ENCODE measurements at regions not wholly inside any gene's neighbourhood (a gene's known extent, or its start where the extent isn't known, plus 50 kb on each side); places are given as distances from the start of the nearest gene placed in this dataset.
"Not testable (repeated sequence)": the region's sequence is repeated elsewhere in the genome, so short reads cannot be mapped to it uniquely, and the experiment has no call there.

DNA sequence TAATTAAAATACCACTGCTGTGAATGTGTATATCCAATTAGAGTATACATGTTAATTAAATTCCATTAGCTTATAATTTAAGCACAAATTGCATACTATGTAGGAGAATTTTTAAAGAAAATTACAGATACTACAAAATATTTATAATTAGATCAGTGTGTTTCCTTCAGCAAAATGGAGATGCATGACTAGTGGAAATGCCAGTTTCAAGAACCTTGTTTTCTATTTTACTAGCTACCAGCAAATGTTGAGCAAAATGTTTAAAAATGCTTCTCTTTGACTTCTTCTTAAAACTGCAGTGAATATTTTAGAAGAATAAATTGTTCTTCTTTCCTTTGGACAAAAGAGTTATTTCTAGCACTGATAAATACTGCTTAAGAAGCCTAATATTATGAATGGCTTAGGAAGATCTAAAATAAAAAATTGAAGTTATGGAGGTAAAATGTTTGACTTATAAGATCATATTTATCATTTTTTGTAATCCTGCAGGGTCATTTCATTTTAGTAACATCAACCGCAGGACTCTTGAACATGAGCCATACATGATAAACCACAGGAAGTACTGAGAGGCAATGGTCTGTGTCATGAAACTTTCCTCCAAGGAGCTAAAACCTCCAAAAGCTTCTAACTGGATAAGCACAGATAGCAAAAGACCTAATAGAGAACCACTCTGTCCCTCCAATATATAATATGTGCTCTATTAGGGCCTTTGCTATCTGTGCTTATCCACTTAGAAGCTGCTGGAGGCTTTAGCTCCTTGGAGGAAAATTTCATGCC lies 1066.0 kb upstream of the CELF2 start:
- H3K4me3 Mint-ChIP-seq, result no peak overlapping the region
- H3K9me3 Mint-ChIP-seq, result no peaks in the 10 kb centered on the region
- no peaks in the 10 kb centered on the region for H3K4me1 Mint-ChIP-seq
- no peak for ATAC-seq (replicated peaks)
- no peaks in the 10 kb centered on the region for H3K36me3 Mint-ChIP-seq (ENCODE audit: low read depth)
- peaks cover 6% of the 10 kb centered on the region for H3K27me3 Mint-ChIP-seq
- no peak overlapping the region for H3K27ac Mint-ChIP-seq

DNA sequence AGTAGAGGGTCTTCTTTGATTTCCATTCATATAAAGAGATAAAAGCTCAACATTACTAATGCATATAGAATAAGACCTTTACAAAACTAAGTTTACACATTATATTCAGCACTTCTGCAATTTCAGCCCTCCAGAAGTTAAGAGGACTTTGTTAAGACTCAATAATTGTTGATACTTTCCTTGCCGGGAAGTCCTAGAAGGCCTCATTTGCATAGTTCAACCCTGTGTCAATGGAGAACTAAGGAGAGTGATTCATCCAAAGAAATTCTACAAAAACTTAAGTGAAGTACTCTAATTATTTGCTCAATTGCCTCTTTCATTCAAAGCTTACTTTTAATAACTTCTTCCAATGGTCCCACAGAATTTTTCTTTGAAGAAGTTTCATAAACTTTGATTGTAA lies 1060.3 kb upstream of the CELF2 start:
- ATAC-seq (replicated peaks), result no peak
- Mint-ChIP-seq H3K27ac (no peak overlapping the region), H3K9me3 (no peaks in the 10 kb centered on the region), H3K36me3 (ENCODE audit: low read depth) (no peaks in the 10 kb centered on the region), H3K27me3 (peaks cover 9% of the 10 kb centered on the region), H3K4me3 (no peak overlapping the region), H3K4me1 (no peaks in the 10 kb centered on the region)

DNA sequence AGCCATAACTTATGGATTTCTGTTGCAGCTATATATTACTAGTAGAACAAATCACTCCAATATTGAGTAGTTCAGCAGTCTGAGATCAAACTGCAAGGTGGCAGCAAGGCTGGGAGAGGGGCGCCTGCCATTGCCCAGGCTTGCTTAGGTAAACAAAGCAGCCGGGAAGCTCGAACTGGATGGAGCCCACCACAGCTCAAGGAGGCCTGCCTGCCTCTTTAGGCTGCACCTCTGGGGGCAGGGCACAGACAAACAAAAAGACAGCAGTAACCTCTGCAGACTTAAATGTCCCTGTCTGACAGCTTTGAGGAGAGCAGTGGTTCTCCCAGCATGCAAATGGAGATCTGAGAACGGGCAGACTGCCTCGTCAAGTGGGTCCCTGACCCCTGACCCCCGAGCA lies 1059.8 kb upstream of the CELF2 start:
- H3K36me3 Mint-ChIP-seq (ENCODE audit: low read depth); H3K9me3 Mint-ChIP-seq; H3K4me3 Mint-ChIP-seq; H3K27ac Mint-ChIP-seq; ATAC-seq (replicated peaks); H3K4me1 Mint-ChIP-seq; H3K27me3 Mint-ChIP-seq: not testable (repeated sequence)

DNA sequence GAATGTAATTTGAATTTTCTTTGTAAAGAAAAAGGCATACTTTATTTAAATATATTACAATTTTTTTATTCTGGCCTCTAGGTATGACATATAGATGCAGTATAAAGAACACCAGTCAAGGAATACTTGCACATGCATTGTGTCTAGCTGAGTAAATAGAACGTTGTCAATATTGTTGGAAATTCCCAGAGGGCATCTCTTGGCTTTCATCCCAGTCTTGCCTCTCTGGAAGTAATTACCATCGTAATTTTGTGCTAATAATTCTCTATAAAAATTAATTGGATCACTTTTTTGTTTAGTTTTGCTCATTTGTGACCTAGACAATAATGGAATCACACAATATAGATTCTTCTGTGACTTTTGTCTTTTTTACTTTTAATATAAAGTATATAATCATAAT lies 1052.3 kb upstream of the CELF2 start:
- Mint-ChIP-seq H3K4me1 (no peaks in the 10 kb centered on the region), H3K27me3 (peaks cover 4% of the 10 kb centered on the region), H3K27ac (no peak overlapping the region), H3K9me3 (no peaks in the 10 kb centered on the region), H3K36me3 (ENCODE audit: low read depth) (no peaks in the 10 kb centered on the region), H3K4me3 (no peak overlapping the region)
- no peak for ATAC-seq (replicated peaks)

DNA sequence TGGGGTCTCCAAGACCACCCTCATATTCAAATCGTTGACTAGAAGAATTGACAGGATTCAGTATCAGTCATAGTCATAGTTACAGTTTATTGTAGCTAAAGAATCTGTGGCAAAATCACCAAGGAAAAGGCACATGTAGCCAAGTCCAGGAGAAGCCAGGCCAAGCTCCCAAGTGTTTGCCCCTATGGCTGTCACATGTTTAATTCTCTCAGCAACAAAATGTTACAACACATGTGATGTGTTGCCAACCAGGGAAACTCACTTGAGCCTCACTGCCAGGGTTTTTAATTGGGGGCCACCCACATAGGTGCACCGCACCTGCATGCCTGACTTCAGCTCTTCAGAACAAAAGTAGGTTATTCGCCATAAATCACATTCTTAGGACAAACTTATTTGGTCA lies 1030.9 kb upstream of the CELF2 start:
- ATAC-seq (replicated peaks), result no peak
- Mint-ChIP-seq H3K4me3 (no peak overlapping the region), H3K4me1 (no peaks in the 10 kb centered on the region), H3K27ac (no peak overlapping the region), H3K36me3 (ENCODE audit: low read depth) (no peaks in the 10 kb centered on the region), H3K27me3 (peaks cover 11% of the 10 kb centered on the region), H3K9me3 (peaks cover 14% of the 10 kb centered on the region)

DNA sequence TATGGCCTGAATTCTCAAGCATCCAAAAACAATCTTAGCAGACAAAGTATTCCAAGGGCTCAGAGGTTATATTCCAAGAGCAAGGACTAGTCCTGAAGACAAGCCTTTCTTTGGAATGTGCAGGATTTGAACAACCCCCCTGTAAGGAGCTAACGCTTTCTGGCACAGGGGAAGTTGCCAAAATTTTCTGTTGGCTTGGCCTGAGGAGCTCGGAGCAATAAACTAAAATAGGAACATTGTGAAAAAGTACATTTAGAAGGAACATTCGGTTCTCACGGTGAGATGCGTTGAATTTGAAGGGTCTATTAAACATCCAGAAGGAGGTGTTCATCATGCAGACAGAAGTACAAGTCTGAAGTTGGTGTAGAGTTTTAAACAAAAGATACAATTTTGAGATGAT lies 1030.5 kb upstream of the CELF2 start:
- peaks cover 11% of the 10 kb centered on the region for H3K27me3 Mint-ChIP-seq
- peaks cover 14% of the 10 kb centered on the region for H3K9me3 Mint-ChIP-seq
- ATAC-seq (replicated peaks), result no peak
- H3K4me3 Mint-ChIP-seq, result no peak overlapping the region
- H3K4me1 Mint-ChIP-seq, result no peaks in the 10 kb centered on the region
- no peaks in the 10 kb centered on the region for H3K36me3 Mint-ChIP-seq (ENCODE audit: low read depth)
- no peak overlapping the region for H3K27ac Mint-ChIP-seq

DNA sequence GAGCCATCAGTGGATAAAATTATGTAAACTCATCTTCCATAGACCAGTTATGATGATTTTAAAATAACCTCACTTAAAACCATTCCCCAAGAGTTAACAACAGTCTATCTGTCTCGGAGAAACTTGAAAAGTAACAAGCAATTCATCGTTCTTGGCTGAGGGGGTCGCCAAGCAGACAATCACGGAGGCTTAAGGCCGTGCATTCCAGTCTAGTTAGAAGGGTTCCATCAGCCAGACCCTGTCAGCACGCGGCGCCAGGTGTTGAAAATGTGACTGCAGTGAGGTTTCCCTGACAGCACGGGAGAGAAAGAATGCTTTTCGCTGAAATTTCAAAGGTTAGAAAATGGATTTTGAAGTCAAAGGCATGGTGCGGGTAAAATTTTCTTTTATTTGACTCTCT lies 1025.0 kb upstream of the CELF2 start:
- no peaks in the 10 kb centered on the region for H3K4me1 Mint-ChIP-seq
- H3K4me3 Mint-ChIP-seq, result no peak overlapping the region
- no peak overlapping the region for H3K27ac Mint-ChIP-seq
- no peak for ATAC-seq (replicated peaks)
- H3K27me3 Mint-ChIP-seq, result peaks cover 6% of the 10 kb centered on the region
- H3K9me3 Mint-ChIP-seq, result no peaks in the 10 kb centered on the region
- no peaks in the 10 kb centered on the region for H3K36me3 Mint-ChIP-seq (ENCODE audit: low read depth)

DNA sequence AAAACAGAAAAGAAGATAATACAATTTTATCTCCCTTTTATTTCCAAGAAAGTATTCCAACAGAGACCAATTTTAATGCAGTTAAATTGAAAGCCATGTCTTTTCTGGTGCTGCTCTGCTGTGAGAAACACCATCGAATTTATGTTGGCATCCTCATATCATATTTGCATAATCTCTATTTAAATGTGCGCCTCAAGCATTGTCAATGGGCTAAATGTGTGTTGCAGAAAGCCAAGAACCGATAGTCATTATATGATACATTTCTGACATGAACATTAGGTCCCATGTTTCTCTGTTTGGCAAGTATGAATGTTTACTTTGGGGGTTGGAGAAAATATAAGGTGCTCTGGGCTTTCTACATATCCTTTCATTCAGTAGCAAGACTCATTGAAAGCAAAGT lies 1023.5 kb upstream of the CELF2 start:
- Mint-ChIP-seq H3K4me3 (no peak overlapping the region), H3K9me3 (no peaks in the 10 kb centered on the region), H3K27ac (no peak overlapping the region), H3K4me1 (no peaks in the 10 kb centered on the region), H3K27me3 (peaks cover 6% of the 10 kb centered on the region), H3K36me3 (ENCODE audit: low read depth) (no peaks in the 10 kb centered on the region)
- no peak for ATAC-seq (replicated peaks)

DNA sequence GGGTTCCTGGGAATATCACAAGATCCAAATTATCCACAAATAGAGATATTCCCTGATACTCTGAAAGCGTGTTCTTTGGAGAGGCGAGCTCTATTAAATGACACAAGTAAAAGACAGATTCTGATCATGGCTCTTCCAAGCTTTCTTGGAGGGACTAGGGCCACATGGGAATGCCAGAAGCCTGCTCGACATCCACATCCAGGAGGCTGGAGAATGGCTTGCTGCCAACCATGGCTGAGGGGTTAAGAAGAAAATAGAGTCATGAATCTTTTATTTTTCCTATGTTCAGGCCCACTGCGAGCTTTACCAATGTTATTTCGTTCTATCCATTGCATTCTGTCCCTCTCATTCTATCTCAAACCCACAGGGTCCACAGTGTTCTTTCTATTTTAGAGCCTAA lies 1018.0 kb upstream of the CELF2 start:
- H3K4me1 Mint-ChIP-seq, result no peaks in the 10 kb centered on the region
- ATAC-seq (replicated peaks), result no peak
- H3K4me3 Mint-ChIP-seq, result no peak overlapping the region
- no peaks in the 10 kb centered on the region for H3K9me3 Mint-ChIP-seq
- H3K27me3 Mint-ChIP-seq, result no peaks in the 10 kb centered on the region
- no peaks in the 10 kb centered on the region for H3K36me3 Mint-ChIP-seq (ENCODE audit: low read depth)
- H3K27ac Mint-ChIP-seq, result no peak overlapping the region

DNA sequence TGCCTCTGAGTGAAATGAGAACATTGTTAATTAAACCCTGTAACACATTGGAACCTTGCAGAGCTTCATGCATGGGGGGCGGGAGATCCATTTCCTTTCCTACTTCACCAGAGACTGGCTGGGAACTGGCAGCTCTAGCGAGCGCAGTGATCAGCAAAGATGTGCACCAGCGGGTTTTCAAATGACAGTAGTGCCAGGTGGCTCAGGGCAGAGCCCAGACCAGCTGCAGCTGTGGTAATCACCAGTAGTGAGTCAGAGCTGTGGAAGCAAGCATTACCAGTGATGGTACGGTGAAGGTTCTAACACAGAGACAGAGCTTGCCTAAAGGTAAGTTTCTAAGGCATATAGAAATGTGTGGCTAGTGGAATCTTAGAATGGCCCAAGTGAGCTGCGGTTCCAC lies 1009.7 kb upstream of the CELF2 start:
- Mint-ChIP-seq H3K4me1 (no peaks in the 10 kb centered on the region), H3K9me3 (no peaks in the 10 kb centered on the region), H3K36me3 (ENCODE audit: low read depth) (no peaks in the 10 kb centered on the region), H3K27me3 (peaks cover 6% of the 10 kb centered on the region), H3K4me3 (no peak overlapping the region), H3K27ac (no peak overlapping the region)
- ATAC-seq (replicated peaks), result no peak

DNA sequence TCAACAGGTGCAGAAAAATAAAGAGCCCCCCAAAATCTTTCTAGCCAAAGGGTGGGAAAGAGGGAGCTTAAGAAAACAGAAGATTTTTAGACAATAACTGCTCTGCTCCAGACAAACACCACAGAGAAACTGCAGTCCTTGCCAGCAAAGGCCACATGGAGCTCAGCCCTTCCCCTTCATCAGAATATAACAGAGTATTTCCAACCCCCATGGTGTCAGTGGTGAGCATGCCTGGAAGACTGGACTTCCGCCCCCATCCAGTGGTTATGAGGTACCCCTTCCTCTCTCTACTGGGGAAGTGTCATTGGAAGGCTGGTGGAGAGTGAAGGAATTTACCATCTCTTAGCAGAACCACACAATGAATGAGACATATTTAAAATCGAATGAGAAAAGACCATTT lies 1007.3 kb upstream of the CELF2 start:
- H3K4me3 Mint-ChIP-seq, result no peak overlapping the region
- no peak overlapping the region for H3K27ac Mint-ChIP-seq
- H3K4me1 Mint-ChIP-seq, result no peaks in the 10 kb centered on the region
- ATAC-seq (replicated peaks), result no peak
- H3K36me3 Mint-ChIP-seq (ENCODE audit: low read depth), result no peaks in the 10 kb centered on the region
- H3K27me3 Mint-ChIP-seq, result peaks cover 6% of the 10 kb centered on the region
- no peaks in the 10 kb centered on the region for H3K9me3 Mint-ChIP-seq

DNA sequence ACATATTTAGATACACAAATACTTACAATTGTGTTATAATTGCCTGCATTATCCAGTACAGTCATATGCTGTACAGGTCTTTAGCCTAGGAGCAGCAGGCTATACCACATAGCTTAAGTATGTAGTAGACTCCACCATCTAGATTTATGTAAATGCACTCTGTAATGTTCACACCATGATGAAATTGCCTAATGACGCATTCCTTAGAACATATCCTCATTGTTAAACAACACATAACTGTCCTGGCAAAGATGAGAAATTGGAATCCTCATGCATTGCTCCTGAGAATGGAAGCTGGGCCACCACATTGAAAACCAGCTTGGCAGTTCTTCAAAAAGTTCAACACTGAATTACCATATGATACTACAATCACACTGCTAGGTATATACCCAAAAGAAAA lies 1002.8 kb upstream of the CELF2 start:
- H3K27ac Mint-ChIP-seq, result no peak overlapping the region
- no peaks in the 10 kb centered on the region for H3K4me1 Mint-ChIP-seq
- no peak overlapping the region for H3K4me3 Mint-ChIP-seq
- ATAC-seq (replicated peaks), result no peak
- peaks cover 4% of the 10 kb centered on the region for H3K27me3 Mint-ChIP-seq
- no peaks in the 10 kb centered on the region for H3K9me3 Mint-ChIP-seq
- no peaks in the 10 kb centered on the region for H3K36me3 Mint-ChIP-seq (ENCODE audit: low read depth)

DNA sequence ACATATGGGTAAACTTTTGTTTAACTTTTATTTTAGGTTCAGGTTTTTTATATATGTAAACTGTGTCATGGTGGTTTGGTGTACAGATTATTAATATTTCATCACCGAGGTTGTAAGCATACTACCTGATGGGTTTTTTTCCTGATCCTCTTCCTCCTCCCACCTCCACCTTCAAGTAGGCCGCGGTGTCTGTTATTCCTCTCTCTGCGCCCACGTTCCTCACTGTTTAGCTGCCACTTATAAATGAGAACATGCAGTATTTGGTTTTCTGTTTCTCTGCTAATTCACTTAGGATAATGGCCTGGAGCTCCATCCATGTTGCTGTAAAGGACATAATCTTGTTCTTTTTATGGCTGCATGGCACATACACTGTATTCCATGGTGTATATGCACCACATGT lies 1000.0 kb upstream of the CELF2 start:
- ATAC-seq (replicated peaks), result no peak
- peaks cover 4% of the 10 kb centered on the region for H3K27me3 Mint-ChIP-seq
- H3K27ac Mint-ChIP-seq, result no peak overlapping the region
- H3K36me3 Mint-ChIP-seq (ENCODE audit: low read depth), result no peaks in the 10 kb centered on the region
- peaks cover 9% of the 10 kb centered on the region for H3K9me3 Mint-ChIP-seq
- no peaks in the 10 kb centered on the region for H3K4me1 Mint-ChIP-seq
- H3K4me3 Mint-ChIP-seq, result no peak overlapping the region

DNA sequence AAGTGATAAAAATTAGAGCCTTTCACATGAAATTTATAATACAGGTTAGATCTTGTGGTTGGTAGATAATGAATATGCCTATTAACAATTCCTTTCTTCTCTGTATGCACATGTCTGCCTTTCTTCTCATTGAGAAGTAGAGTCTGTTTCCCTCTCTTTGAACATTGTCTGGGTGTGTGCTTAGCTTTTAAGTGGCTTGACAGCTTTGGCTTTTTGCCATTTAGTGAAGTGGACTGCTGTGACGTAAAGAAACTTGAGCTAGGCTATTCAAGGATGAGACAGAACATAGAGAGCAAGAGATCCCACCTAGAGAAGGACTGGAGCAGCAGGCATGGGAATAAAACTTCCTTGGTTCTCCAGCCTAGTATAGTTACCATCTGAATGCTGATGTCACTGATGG lies 996.7 kb upstream of the CELF2 start:
- H3K9me3 Mint-ChIP-seq, result peaks cover 9% of the 10 kb centered on the region
- ATAC-seq (replicated peaks), result no peak
- no peak overlapping the region for H3K27ac Mint-ChIP-seq
- no peaks in the 10 kb centered on the region for H3K36me3 Mint-ChIP-seq (ENCODE audit: low read depth)
- no peak overlapping the region for H3K4me3 Mint-ChIP-seq
- no peaks in the 10 kb centered on the region for H3K4me1 Mint-ChIP-seq
- peaks cover 4% of the 10 kb centered on the region for H3K27me3 Mint-ChIP-seq

DNA sequence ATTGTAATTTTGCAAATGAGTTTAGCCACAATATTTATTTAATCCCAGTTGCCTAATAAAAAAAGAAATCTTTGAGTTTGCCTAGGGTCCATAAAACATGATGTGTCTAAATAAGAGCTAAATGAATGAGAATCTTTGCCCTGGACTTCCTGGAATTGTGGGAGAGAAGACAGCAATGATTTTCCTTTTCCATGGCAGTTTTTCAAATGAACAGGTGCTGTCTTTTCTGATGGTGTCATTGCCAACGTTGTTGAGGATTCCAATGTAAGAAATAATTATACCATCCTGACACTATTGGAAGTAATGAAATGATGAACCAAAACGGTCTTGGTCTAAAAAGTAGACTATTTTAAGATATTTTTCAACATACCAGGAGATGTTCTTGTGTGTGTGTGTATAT lies 984.7 kb upstream of the CELF2 start:
- Mint-ChIP-seq H3K4me1 (no peaks in the 10 kb centered on the region), H3K27me3 (peaks cover 7% of the 10 kb centered on the region), H3K36me3 (ENCODE audit: low read depth) (no peaks in the 10 kb centered on the region), H3K9me3 (no peaks in the 10 kb centered on the region), H3K4me3 (no peak overlapping the region), H3K27ac (no peak overlapping the region)
- ATAC-seq (replicated peaks), result no peak

DNA sequence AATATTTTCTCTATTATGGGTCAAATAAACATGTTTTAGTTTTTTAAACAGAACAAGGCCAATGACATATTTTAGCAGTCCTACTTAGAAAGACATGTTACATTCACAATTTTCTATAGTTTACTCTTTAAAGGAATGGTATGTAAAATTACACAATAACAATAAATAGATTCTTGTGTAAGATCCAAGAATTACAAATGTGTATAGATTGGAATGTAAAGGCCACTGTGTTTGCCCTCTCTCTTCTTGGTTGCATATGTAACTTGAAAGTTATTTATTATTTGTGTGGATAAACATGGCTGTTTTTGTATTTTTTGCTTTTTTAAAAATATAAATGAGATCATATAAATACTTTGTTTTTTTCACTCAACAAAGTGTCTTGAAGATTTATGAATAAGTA lies 979.3 kb upstream of the CELF2 start:
- Mint-ChIP-seq H3K27me3 (peaks cover 8% of the 10 kb centered on the region), H3K27ac (no peak overlapping the region), H3K36me3 (ENCODE audit: low read depth) (no peaks in the 10 kb centered on the region), H3K9me3 (no peaks in the 10 kb centered on the region), H3K4me1 (no peaks in the 10 kb centered on the region), H3K4me3 (no peak overlapping the region)
- no peak for ATAC-seq (replicated peaks)

All from activated T-helper 17 cell treated with anti-CD3 and anti-CD28 coated beads, Interleukin-2, amount 50 U/mL, for 72 hours (primary cell).